DMS53 (cell line): ENCODE measurements at regions not wholly inside any gene's neighbourhood (a gene's known extent, or its start where the extent isn't known, plus 50 kb on each side); places are given as distances from the start of the nearest gene placed in this dataset.
"Not testable (repeated sequence)": the region's sequence is repeated elsewhere in the genome, so short reads cannot be mapped to it uniquely, and the experiment has no call there.

Source experiments
- DNase-seq: peaks from one replicate; lab custom pipeline; 2025; lab: John Stamatoyannopoulos, UW

DNA sequence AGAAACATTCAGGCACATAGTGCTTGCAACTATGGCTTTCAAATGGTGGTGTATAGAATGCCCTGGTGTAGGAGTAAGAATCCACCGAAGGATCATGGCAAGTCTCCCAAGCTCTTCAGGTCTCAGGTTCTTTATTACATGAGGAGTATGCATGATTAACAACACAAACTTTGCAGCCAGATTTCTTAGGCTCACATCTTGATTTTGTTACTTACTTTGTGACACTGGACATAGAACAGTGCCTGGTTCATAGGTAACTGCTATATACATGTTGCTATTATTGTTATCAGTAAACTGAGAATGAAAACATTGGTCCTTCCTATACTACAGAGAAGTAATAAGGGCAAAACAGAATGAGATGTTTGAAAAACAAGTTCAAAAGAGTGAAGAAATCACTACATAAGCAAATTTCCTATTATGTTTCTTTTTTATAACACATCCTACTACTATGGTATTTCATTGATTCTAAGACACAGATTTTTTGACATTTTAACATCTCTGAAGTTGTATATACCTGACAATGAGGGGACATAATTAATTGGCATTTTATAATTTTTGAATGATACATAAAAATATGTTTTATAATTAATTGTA, 284.9 kb downstream of the C1D start:
- DNase-seq, result no peak

DNA sequence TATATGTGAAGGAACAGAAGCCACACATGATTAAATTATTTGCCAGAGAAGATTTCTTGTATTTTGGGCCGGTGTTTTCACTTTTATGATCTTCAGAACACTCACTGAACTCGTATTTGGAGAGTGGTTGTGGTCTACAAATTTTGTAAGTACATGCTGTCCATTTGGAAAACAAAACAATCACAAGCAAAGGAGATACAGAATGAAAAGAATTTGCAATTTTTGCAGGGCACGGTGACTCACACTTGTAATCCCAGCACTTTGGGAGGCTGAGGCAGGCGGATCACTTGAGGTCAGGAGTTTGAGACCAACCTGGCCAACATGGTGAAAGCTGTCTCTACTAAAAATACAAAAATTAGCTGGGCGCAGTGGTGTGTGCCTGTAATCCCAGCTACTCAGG, 282.0 kb downstream of the C1D start:
- DNase-seq, result not testable (repeated sequence)

DNA sequence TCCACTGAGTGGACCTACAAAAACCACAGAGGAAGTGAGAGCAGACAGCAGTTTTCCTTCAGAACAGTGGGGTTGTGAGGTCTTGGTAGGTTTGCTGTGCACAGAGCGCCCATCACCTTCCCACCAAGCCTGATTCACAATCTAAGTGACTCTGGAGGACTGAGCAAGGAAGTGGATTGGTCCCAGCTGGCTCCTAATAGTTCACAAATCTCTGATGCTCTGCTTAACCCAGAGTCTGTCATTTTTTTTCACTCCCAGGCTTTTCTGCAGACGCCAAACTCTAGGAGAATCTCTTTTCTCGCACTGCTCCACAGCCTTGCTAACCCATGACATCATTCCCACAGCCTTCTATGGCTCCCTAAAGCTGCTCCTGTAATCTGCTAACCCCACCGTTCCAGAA, 280.4 kb downstream of the C1D start:
- no peak for DNase-seq

DNA sequence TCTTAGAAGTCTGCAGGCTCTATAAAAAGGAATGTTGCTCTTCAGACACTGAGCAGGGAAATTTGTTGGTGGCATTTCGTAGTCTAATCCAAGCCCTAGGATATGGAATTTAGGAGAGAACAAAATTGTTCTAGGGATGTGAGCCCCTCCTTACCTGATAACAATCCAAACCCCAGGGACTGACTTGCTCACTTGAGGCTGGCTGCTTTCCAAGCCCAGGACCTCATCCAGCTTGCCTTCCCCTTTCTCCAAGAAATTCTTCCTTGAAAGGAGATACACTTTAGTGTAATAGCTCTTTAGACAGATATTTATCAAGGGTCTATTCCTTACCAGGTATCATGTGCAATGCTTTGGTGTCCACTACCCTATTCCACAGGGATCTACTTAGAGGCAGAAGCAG, 279.8 kb downstream of the C1D start:
- no peak for DNase-seq

DNA sequence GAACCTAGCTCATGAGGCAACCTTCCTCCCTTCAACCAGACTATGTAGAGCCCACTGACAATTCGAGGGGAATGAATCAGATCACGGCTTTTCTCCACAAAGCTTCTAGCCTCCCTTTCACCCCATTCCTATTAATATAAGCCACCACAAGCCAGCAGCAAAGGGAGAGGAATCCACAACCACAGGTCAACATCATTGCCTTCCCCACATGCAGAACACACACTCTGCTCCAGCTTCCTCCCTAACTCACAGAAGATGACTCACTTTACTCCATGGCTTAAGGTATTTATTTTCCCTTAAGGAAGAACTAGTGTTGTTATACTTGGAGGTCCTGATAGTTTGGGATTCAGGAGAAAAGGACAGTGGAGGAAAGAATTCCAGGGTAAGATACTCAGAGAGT, 272.2 kb downstream of the C1D start:
- DNase-seq, result peak; percentile 27

DNA sequence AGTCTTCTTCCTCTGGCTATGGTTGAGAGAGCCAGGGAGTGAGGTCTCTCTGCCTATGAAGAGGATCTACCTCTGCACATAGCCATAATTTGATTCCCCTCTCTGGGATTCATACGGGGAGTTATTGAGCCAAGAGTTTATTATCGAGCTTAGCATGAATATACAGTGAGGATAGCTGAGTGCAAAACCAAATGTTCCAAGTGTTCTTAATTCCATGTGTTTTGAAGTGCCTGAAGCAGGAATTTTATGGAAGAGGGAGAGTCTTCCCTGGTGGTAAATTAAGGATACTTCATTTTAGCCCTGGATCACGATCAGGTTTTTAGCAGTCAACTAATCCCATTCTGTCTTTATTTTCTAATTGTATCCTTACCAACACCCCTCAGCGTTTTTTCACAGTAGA, 270.6 kb downstream of the C1D start:
- DNase-seq, result no peak

DNA sequence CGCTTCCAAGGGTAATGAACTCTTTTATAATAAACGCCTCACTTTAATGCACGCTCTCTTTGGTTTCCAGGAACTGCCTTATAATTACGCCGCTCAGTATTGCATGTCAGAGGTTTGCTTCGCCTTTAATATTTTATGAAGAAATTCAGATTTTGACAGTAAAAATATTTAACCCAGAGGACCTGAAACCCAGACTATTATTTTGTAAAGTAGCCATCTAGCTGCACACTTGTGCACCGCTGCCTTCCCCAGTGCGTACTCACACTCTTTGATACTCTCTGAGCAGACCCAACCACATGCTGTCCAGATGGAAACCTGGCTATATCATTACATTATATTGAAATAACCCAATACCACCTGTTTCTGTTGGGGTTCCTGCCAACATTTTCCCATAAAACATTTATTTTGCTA, 270.1 kb downstream of the C1D start:
- peak; percentile 85 for DNase-seq

DNA sequence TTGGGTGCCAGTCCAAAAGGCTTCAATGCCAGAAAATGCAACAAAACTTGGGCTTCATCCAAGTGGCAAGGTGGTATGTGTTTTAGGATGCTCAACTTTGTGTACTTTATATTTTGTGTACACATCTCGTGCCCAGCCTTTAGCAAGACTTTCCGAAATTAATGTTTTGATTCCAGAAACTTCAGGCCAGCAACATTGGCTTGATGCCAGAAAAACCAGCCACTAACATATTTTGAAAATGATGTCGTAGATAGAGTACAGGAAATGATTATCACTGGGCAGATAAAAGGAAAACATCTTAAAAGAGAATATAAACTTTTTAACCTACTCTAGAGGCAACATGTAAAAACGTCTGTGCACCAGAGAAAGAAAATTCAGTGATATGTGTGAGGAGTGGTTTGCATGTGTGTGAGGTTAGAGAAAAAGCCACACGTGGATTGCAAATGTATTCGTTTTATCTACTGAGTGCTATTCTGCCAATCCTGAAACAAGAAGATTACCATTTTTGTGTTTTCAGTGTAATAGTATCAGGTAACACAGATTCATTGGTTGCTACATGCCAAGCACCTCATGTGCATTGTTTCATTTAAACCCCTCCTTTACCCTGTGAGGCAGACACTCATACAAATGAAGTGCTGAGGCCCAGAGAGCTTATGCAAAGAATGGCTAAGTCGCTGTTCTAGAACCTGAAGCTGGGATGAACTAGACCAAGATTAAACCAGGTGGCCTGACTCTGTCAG, 264.8 kb downstream of the C1D start:
- DNase-seq, result peak; percentile 18

DNA sequence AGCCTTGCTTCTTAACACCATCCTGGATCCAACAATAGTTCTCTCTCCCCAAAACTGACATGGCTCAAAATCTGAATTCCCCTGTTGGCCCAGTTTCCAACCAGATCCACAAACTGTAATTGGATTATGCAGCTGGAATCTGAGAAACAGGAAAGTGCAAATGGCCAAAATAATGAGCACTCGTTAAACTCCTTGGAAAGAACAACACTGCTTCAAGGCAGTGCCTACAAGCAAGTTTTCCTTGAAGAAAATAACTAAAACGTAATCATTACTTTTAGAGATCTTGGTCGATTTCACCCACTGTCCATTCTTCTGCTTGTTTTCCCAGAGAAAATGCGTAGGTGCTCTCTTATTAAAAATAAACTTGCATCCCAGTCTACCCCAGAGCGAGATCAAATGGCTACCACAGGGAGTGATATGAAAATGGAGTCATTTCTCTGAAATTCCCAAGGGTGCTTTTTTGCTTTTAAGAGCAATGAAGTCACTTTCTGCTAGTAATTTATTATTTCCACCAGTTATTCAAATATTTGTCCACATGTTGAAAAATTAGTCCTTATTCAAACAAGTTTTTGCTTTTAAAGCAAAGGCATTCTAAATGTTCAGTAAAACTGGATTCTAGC, 264.2 kb downstream of the C1D start:
- no peak for DNase-seq

DNA sequence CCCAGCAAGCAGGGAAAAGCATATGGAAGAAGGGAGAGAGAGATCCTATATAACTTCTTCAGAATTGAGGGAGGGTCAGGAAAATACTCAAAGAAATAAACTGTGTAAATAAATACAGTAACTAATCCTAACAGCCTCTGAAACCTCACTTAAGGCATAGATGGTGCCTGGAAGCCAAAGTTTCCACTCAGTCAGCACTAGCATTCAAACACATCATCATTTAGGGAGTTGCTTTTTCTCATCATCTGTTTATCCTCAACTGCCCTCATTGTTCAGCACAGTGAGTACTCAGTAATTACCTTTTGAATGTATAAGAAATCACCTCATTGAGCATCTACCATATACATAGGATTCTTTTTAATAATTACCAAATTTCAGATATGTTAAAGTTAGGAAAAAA, 262.9 kb downstream of the C1D start:
- DNase-seq, result no peak

DNA sequence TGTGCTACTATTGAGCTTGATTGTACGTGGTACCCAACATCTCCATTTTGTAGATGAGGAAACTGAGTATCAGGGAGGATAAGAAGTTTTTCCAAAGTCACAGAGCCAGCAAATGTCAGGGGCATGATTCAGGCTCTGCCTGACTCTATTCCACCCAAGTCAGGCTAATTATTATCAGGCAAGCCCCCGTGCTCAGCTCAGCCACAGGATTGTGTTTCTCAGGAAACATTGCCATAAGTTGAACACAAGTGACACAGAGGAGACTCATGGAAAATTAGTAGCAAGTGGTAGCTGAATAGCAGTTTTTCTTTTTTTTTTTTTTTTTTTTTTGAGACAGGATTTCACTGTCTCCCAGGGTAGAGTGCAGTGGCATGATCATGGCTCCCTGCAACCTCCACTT, 260.5 kb downstream of the C1D start:
- no peak for DNase-seq

DNA sequence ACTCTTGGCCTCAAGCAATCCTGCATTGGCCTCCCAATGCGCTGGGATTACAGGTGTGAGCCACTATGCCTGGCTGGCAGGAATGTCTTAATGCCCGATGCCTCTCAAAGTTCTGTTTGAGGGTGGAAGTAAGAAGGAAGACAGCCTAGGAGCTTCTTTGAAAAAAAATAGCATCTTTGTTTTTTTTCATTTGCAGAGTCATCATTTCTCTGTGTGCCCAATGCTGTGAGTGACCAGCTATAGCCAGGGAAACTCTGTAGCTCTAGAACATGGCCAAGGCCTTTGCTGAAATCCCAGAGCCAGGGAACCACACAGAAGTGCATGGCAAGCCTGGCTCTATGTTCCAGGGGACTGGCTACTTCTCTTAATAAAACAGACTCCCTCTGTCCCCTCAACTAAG, 260.0 kb downstream of the C1D start:
- DNase-seq, result no peak

DNA sequence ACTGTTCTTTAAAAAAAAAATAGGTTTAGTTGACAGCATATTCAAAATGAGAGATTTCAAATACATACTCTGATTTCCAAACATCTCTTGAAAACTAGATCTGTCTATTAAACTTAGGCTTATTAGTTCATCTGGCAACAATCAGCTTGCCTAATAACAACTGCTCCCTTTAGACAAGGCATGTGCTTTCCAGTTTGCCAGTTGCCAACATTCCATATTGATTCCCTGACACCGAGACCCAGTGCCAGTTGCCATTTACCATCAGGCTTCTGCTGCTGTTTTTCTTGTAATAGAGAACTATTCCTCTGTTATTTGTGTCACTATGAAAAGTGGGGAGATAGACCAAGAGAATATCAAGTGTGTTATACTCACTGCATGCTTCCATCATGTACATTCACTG, 256.0 kb downstream of the C1D start:
- DNase-seq, result no peak

DNA sequence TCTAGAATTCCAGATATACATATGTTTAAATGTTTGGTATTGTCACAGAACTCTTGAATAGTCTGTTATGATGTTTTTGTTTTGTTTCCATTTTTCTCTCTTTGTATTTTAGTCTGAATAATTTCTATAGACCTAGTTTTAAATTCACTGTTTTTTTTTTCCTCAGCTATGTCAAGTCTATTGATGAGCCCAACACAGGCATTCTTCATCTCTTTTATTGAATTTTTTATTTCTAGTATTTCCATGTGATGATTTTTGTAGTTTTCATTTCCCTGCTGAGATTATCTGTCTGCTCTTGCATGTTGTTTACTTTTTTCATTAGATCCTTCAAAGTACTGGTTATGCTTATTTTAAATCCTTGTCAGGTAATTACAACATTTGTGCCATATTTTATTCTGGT, 254.7 kb downstream of the C1D start:
- no peak for DNase-seq

DNA sequence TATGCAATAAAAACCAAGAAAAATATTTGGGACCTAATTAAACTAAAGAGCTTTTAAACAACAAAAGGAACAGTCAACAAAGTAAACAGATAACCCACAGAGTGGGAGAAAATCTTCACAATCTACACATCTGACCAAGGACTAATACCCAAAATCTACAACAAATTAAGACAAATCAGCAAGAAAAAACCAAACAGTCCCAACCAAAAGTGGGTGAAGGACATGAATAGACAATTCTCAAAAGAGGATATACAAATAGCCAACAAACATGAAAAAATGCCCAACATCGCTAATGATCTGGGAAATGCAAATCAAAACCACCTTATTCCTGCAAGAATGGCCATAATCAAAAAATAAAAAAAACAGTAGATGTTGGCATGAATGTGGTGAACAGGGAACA, 250.1 kb downstream of the C1D start:
- DNase-seq, result no peak

DNA sequence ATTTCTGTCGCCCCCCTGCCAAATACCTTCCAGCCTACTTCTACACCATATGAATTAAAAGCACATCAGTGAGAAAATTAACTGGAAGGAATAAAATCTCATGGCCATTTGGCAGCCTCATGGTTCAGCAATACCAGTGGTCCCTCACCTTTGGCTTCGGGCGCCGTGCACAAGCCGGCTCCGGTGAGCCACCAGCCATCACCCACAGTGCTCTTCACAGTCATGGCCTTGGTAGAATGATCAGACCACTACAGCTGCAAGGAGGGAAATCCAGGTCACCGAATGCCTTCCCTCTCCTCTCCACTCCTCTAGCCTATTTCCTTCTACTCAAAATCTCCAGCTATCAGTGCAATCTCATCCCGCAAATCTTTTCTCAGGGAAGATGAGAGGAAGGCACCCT, 239.1 kb downstream of the C1D start:
- no peak for DNase-seq

DNA sequence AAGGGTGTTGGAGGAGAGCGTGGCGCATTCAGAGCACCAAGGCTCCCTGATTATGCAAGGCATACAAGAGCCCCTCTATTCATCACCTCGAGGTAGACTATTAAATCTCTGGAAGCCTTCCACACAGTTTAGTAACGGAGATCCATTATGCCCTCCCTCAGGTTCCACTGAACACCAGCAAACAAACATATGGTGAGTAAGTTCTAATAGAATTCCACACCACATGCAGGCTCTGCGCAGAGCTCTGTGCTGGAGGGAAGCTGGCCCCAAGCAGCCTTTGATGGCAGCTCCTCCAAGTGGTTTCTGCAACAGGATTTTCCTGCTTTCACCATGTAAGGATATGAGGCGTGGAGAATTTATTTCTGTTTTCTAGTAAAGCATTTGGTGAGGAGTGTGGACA, 238.6 kb downstream of the C1D start:
- peak; percentile 6 for DNase-seq

DNA sequence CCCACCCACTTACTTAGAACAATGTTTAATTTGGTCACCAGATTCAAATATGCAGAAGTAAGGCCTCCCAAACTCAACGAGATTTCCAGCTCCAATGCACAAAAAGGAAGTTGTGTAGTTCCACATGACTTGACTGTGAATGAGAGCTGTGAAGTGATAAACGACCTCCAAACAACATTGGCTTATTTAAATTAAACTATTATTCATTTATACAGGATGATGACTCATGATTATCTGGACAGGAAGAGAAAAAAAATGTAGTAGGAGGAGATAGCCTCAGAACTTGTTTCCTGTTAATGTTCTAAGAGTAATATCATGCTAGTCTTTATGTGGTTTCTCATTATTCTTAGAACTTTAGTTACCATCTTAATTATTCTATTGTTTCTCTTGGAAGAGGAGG, 237.3 kb downstream of the C1D start:
- DNase-seq, result peak; percentile 48

DNA sequence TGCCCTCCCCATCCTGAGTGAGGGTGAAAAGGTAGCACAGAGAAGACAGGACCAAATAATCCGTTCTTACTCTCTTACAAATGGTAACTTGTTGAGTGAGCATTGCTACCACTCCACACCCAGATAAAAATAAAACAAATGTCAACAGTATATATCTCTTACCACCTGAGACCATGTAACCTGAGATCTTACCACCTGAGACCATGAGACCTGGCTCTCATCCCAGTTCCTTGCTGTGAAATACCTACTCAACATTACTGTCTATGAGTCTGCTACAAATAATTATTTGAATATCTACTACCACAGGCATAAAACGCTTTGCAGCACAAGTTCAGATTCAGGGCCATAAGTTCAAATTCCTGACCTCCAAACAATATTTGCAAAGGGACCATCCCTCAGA, 234.7 kb downstream of the C1D start:
- peak; percentile 69 for DNase-seq

DNA sequence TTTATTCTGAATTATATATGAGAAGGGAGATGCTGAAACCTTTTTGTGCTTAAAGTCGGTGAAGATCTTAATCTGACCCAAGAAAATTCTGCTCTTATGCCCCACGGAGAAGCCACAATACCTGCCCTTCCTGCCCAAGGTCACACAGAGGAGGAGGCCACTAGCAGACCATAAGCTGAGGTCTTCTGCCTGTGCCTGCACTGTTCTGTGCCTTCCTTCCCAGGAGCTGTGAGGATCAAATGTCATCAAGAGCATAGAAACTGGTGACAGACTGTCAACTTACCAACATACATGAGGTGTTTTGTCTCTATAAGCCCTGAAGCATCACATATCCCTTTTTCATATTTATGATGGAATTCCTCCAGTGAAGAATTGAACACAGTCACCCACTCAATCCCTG, 233.3 kb downstream of the C1D start:
- DNase-seq, result no peak

DNA sequence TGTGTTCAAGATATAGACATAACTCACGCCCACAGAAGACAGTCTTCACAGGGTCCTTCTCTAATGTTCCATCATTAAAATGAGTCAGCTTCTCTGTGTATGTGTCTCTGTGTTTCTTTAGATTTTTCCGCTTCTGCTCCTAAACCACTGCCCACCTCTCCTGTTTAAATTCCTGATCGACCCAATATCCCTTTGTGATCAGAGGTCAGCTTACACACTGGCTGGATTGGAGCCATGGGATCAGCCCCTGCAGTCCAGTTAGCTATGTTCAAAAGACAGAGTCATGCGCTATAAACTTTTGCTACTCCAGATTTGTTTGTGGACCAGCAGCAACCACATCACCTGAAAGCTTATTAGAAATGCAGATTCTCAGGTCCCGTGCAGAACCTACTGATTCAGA, 229.2 kb downstream of the C1D start:
- no peak for DNase-seq

DNA sequence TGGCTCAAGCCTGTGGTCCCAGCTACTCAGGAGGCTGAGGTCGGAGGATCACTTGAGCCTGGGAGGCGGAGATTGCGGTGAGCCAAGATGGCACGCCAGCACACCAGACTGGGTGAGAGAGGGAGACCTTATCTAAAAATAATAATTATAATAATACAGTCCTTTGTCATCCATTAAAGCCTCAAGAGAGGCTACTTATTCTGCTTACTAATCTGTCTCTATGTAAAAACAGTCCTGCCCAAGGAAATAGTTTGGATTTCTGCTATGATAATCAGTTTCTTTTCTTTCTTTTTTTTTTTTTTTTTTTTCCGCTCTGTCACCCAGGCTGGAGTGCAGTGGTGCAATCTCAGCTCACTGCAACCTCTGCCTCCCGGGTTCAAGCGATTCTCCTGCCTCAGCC, 228.3 kb downstream of the C1D start:
- DNase-seq, result no peak

DNA sequence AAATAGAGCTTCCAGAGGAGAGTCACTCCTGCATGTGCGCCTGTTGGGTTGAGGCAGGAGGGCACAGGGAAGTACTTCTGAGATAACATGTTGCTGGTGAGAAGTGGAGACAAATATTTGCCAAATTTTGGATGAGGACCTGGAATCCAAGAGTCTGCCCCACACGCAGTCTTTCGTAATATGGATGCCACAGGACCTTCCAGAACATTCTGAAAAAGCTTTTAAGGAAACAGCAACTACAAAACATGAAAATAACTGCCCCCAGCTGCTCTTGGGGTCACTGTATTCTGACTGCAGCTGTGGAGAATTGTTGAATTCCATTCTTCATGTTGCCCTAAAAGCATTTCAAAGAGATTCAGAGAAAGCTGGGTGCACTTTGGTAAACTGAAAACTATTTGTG, 227.5 kb downstream of the C1D start:
- DNase-seq, result no peak

DNA sequence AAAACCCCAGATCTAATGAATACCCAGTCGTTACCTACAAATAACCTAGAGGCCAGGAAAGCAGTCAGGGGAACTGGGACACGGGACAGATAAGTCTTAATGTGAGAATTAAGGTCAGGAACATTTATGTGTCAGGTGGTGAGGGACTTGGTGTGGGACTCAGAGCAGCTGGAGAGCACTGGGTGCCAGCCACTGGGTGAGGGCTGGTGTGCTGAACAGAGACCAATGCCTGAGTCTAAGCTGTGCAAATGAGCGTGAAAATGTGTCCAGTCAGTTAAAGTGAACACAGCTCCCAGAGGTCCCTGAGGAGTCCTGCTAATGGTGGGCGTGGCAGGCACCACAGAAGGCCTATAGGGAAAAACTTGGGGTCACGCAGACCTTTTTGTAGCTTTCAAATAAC, 225.9 kb downstream of the C1D start:
- DNase-seq, result no peak
